NB4 (cell line): ENCODE measurements at regions not wholly inside any gene's neighbourhood (a gene's known extent, or its start where the extent isn't known, plus 50 kb on each side); places are given as distances from the start of the nearest gene placed in this dataset.

ENCODE experiments used
- DNase-seq: peaks from one replicate; pipeline ENCODE4 v3.0.0; 2010; ENCODE audit warnings: low read depth
- H3K4me3 ChIP-seq: one replicate; pipeline ENCODE4 v1.5.1; 2011; ENCODE audit warnings: mild to moderate bottlenecking, low read depth, low read length, moderate library complexity
- CTCF ChIP-seq: IDR thresholded peaks from one replicate; pipeline ENCODE4 v1.5.1; 2012; ENCODE audit warnings: low read depth, low read length
- MYC ChIP-seq: IDR thresholded peaks from 2 replicates; pipeline ENCODE4 v1.6.1; 2011; ENCODE audit warnings: low read depth, low read length
- POLR2A ChIP-seq: IDR thresholded peaks from 2 replicates; pipeline ENCODE4 v1.6.1; 2011; ENCODE audit warnings: mild to moderate bottlenecking; ENCODE audit not compliant: insufficient read length; ENCODE audit errors: extremely low read depth
- TF ChIP-seq, protein P1 (sequence below): IDR thresholded peaks from 2 replicates; pipeline ENCODE4 v1.6.1; 2011; ENCODE audit warnings: low read depth, low read length

- DNase-seq = no peak
- H3K4me3 ChIP-seq = no peak overlapping the region
- TF ChIP-seq POLR2A = no peak
- TF ChIP-seq CTCF = no peak
Measured at GRCh38 chr20:60407011-60407771, 449.0 kb downstream of the CDH26 start.

GRCh38 chr20:60407938-60408337, 449.7 kb downstream of the CDH26 start:
- DNase-seq = no peak
- TF ChIP-seq CTCF = no peak
- TF ChIP-seq MYC = no peak
- TF ChIP-seq, protein P1, sequence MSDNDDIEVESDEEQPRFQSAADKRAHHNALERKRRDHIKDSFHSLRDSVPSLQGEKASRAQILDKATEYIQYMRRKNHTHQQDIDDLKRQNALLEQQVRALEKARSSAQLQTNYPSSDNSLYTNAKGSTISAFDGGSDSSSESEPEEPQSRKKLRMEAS = no peak
- TF ChIP-seq POLR2A = no peak
- no peak overlapping the region for H3K4me3 ChIP-seq

DNA sequence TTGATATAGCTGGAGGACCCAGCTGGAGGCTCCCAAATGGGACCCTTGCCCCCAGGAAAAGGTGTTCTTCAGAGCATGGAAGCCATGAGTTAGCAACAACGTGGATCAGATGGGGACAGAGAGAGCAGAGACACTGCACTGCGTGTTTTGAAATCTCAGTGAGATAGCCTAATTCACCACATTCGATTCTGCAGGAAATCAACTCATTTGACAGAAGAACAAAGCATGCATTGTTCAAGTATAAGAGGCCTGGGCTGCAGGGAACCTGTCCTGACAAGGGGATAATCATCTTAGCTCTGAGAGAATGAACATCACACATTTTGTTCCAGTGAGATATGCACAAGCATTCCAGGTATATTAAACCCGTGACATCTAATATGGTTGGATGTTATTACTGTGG, 450.2 kb downstream of the CDH26 start:
- no peak for DNase-seq
- TF ChIP-seq CTCF = no peak
- TF ChIP-seq, protein P1 = no peak
- TF ChIP-seq POLR2A = no peak
- TF ChIP-seq MYC = no peak
- H3K4me3 ChIP-seq = no peak overlapping the region

- no peak for DNase-seq
- no peak overlapping the region for H3K4me3 ChIP-seq
- TF ChIP-seq, protein P1 = no peak
- TF ChIP-seq POLR2A = no peak
- no peak for TF ChIP-seq MYC
- no peak for TF ChIP-seq CTCF
Measured at GRCh38 chr20:60410618-60411264, 452.5 kb downstream of the CDH26 start.

DNA sequence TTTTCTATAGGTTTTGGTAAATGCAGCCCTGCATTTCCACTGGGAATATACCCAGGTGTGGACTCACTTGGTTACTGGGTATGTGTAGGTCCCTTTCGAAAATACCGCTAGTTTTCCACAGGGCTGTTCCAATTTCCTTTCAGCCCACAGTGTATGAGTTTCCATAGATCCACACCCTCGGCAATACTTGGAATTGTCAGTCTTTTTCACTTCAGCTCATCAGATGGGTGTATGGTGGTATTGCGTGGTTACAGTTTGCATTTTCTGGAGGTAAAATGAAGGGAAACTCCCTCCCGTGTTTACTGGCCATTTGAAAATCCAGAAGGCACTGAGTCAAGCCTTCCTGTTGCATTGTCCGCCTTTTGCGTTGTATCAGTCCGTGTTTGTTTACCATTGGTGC, 453.6 kb downstream of the CDH26 start:
- no peak for DNase-seq
- no peak for TF ChIP-seq CTCF
- no peak for TF ChIP-seq POLR2A
- TF ChIP-seq, protein P1 = no peak
- TF ChIP-seq MYC = no peak

More for the DNA sequence above, 453.6 kb downstream of the CDH26 start:
- H3K4me3 ChIP-seq = no peak overlapping the region
